Mesodermal cell (in vitro differentiated cells): ENCODE measurements at regions not wholly inside any gene's neighbourhood (a gene's known extent, or its start where the extent isn't known, plus 50 kb on each side); places are given as distances from the start of the nearest gene placed in this dataset.

Source experiments
- H3K27ac ChIP-seq: 2 replicates; pipeline ENCODE4 v1.7.0; 2013; ENCODE audit warnings: mild to moderate bottlenecking, low read depth, low read length, moderate library complexity; ENCODE audit not compliant: severe bottlenecking
- H3K36me3 ChIP-seq: 2 replicates; pipeline ENCODE4 v1.7.1; 2013; ENCODE audit warnings: mild to moderate bottlenecking, low read length, moderate library complexity; ENCODE audit not compliant: control insufficient read depth, insufficient read depth
- H3K4me1 ChIP-seq: one replicate; pipeline ENCODE4 v1.7.1; 2013; ENCODE audit warnings: mild to moderate bottlenecking, low read length; ENCODE audit not compliant: insufficient read depth, control insufficient read depth, poor library complexity, severe bottlenecking
- H3K4me3 ChIP-seq: 2 replicates; pipeline ENCODE4 v1.7.0; 2013; ENCODE audit warnings: low read length, control low read depth, mild to moderate bottlenecking; ENCODE audit not compliant: insufficient read depth, poor library complexity, severe bottlenecking; ENCODE audit errors: extremely low read depth
- H3K9me3 ChIP-seq: 2 replicates; pipeline ENCODE4 v1.7.1; 2013; ENCODE audit warnings: mild to moderate bottlenecking, low read length, moderate library complexity; ENCODE audit not compliant: control insufficient read depth
- WGBS, 2 experiments: methylation state at CpG; one replicate each; pipeline ENCODE4 v1.1.5; 2013; ENCODE audit warnings: missing lambda C conversion rate in 2 of 2; ENCODE audit not compliant: insufficient coverage in 2 of 2; 5-methylcytosine and 5-hydroxymethylcytosine counted together

DNA sequence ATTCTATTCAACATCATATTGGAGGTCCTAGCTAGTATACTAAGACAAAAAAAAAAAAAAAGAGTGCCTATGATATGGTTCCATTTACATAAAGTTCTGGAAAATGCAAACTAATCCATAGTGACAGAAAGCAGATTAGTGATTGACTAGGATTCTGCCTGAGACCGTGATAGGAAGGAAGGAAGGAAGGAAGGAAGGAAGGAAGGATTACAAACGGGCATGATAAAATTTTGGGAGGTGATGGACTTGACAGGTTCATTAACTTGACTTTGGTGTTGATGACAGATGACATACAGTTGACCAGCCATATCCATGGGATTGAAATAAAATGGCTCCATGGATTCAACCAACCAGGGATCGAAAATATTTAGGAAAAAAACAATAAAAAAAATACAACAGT is 79.1 kb upstream of the MAN2A1 start:
- H3K9me3 ChIP-seq = no peaks in the 10 kb centered on the region
- no peak overlapping the region for H3K27ac ChIP-seq
- no peak overlapping the region for H3K4me3 ChIP-seq
- H3K4me1 ChIP-seq = no peaks in the 10 kb centered on the region
- H3K36me3 ChIP-seq = no peaks in the 10 kb centered on the region
- WGBS, 2 experiments = 83 to 100% methylated on average over 1 of the region's 3 CpGs

GRCh38 chr5:109605207-109605730 is 84.5 kb upstream of the MAN2A1 start:
- no peaks in the 10 kb centered on the region for H3K4me1 ChIP-seq
- no peaks in the 10 kb centered on the region for H3K9me3 ChIP-seq
- no peak overlapping the region for H3K27ac ChIP-seq
- no peaks in the 10 kb centered on the region for H3K36me3 ChIP-seq
- no peak overlapping the region for H3K4me3 ChIP-seq
- no CpG with 5 or more reads among the region's 3 CpGs for WGBS, 2 experiments

GRCh38 chr5:109604758-109605157 is 85.0 kb upstream of the MAN2A1 start:
- WGBS, 2 experiments = 100% methylated on average over 1 of the region's 1 CpG; no CpG with 5 or more reads in 1 of the 2 experiments
- H3K9me3 ChIP-seq = no peaks in the 10 kb centered on the region
- no peaks in the 10 kb centered on the region for H3K36me3 ChIP-seq
- H3K27ac ChIP-seq = no peak overlapping the region
- H3K4me3 ChIP-seq = no peak overlapping the region
- no peaks in the 10 kb centered on the region for H3K4me1 ChIP-seq

DNA sequence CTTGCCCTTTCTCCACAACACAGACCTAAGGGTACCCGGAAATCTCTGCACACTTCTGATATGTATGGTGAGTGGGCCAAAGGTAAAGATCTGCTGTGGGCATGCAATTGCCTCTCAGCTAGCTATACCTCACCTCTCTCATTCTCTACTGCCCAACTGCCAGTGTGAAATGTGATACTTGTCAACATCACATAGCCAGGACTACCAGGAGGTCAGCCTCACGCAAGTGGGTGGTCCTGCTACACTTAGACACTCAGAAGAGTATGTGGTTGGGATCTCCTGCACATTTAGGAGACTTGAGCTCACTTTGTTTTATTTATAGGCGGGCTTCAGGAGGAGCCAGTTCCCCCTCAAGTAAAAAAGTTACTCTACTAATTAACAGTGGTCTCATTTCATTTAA is 88.0 kb upstream of the MAN2A1 start:
- H3K9me3 ChIP-seq = no peaks in the 10 kb centered on the region
- H3K27ac ChIP-seq = no peak overlapping the region
- no peak overlapping the region for H3K4me3 ChIP-seq
- H3K36me3 ChIP-seq = no peaks in the 10 kb centered on the region
- WGBS, 2 experiments = 88% methylated on average over 1 of the region's 3 CpGs; no CpG with 5 or more reads in 1 of the 2 experiments
- no peaks in the 10 kb centered on the region for H3K4me1 ChIP-seq

- Histone ChIP-seq H3K4me1 (no peaks in the 10 kb centered on the region), H3K36me3 (no peaks in the 10 kb centered on the region), H3K27ac (no peak overlapping the region), H3K4me3 (no peak overlapping the region), H3K9me3 (no peaks in the 10 kb centered on the region)
- whole genome bisulfite sequencing, 2 experiments = 92 to 100% methylated on average over 2 to 3 of the region's 4 CpGs
Measured at GRCh38 chr5:109597893-109598292, 91.8 kb upstream of the MAN2A1 start.

- Histone ChIP-seq H3K27ac (no peak overlapping the region), H3K4me3 (no peak overlapping the region), H3K36me3 (no peaks in the 10 kb centered on the region), H3K4me1 (no peaks in the 10 kb centered on the region), H3K9me3 (no peaks in the 10 kb centered on the region)
- WGBS, 2 experiments = 71 to 89% methylated on average over 1 of the region's 3 CpGs
Measured at GRCh38 chr5:109594217-109594616, 95.5 kb upstream of the MAN2A1 start.

DNA sequence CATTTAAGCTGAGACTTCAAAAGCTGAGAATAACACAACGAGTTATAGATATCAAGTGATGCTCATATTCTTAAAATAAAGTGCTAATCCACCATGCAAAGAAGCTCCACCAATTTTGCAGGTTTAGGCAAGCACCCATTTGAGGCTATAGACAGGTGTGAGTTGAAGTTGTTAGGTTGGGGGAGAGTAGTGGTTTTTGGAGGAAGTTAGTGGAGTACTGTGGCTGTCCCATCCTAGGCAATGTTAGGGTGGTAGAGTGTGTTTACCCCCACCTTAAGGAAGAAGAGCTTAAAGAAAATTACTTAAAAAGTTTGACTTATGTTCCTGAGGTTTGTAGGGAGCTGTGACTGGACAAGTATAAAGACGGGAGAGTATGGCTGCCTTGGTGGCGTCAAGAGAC is 98.9 kb upstream of the MAN2A1 start:
- Histone ChIP-seq H3K4me1 (peaks cover 4% of the 10 kb centered on the region), H3K4me3 (no peak overlapping the region), H3K36me3 (no peaks in the 10 kb centered on the region), H3K27ac (no peak overlapping the region), H3K9me3 (no peaks in the 10 kb centered on the region)
- WGBS, 2 experiments = 92 to 97% methylated on average over 2 of the region's 3 CpGs

DNA sequence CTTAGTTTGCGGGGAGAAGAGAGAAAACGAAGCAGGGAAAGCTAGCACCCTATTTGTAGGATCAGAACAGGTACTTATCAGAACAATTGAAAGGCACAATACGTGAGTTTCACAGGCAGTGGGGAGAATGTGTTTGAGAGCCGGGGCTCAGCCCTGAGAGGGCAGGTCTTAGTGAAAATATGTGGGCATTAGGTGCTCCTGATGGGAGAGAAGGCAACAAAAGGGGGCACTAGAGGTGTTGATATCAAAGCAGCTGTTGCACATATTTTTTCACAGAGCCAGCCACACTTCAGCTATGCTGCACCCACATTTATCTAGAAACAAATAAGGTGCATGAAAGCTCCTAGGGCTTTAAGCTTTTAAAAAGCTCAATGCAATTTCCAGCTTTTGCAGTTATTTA is 99.7 kb upstream of the MAN2A1 start:
- H3K9me3 ChIP-seq = no peaks in the 10 kb centered on the region
- H3K4me1 ChIP-seq = peaks cover 12% of the 10 kb centered on the region
- H3K36me3 ChIP-seq = no peaks in the 10 kb centered on the region
- no peak overlapping the region for H3K4me3 ChIP-seq
- 80 to 87% methylated on average over 3 to 4 of the region's 4 CpGs for WGBS, 2 experiments
- H3K27ac ChIP-seq = no peak overlapping the region

DNA sequence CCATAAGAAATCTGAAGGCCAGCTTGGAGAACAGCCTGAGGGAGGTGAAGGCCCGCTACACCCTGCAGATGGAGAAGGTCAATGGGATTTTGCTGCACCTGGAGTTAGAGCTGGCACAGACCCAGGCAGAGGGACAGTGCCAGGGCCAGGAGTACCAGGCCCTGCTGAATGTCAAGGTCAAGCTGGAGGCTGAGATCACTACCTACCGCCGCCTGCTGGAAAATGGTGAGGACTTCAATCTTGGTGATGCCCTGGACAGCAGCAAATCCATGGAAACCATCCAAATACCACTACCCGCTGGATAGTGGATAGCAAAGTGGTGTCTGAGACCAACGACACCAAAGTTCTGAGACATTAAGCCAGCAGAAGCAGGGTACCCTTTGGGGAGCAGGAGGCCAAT is 100.5 kb upstream of the MAN2A1 start:
- Histone ChIP-seq H3K4me3 (no peak overlapping the region), H3K36me3 (no peaks in the 10 kb centered on the region), H3K27ac (no peak overlapping the region), H3K4me1 (peaks cover 18% of the 10 kb centered on the region), H3K9me3 (no peaks in the 10 kb centered on the region)
- WGBS, 2 experiments = 93 to 100% methylated on average over 1 to 3 of the region's 5 CpGs

DNA sequence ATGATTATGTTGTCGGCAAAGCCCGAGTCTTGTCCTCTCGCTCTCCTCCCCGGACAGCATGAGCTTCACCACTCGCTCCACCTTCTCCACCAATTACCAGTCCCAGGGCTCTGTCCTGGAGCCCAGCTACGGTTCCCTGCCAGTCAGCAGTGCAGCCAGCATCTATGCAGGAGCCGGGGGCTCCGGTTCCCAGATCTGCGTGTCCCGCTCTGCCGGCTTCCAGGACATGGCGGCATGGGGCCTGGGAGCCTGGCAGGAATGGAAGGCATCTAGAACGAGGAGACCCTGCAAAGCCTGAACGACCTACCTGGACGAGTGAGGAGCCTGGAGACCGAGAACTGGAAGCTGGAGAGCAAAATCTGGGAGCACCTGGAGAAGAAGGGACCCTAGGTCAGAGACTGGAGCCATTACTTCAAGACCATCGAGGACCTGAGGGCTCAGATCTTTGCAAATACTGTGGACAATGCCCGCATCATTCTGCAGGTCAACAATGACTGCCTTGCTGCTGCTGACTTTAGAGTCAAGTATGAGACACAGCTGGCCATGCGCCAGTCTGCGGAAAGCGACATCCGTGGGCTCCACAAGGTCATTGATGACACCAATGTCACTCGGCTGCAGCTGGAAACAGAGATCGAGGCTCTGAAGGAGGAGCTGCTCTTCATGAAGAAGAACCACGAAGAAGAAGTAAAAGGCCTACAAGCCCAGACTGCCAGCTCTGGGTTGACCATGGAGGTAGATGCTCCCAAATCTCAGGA is 101.3 kb upstream of the MAN2A1 start:
- H3K9me3 ChIP-seq = no peaks in the 10 kb centered on the region
- WGBS, 2 experiments = 94 to 96% methylated on average over 21 to 23 of the region's 25 CpGs
- no peaks in the 10 kb centered on the region for H3K36me3 ChIP-seq
- H3K27ac ChIP-seq = no peak overlapping the region
- peaks cover 19% of the 10 kb centered on the region for H3K4me1 ChIP-seq
- no peak overlapping the region for H3K4me3 ChIP-seq

- Histone ChIP-seq H3K4me1 (peaks cover 19% of the 10 kb centered on the region), H3K9me3 (no peaks in the 10 kb centered on the region), H3K27ac (peak overlapping the region; percentile 11), H3K36me3 (no peaks in the 10 kb centered on the region), H3K4me3 (no peak overlapping the region)
- WGBS, 2 experiments = 46 to 66% methylated on average over 3 of the region's 4 CpGs
Measured at GRCh38 chr5:109584986-109585599, 104.6 kb upstream of the MAN2A1 start.
